SU-DHL-6 (cell line): ENCODE measurements at regions not wholly inside any gene's neighbourhood (a gene's known extent, or its start where the extent isn't known, plus 50 kb on each side); places are given as distances from the start of the nearest gene placed in this dataset.

Experiments
- EZH2phosphoT487 ChIP-seq: fragments of 200-600 bp; sonication (generic), shearing (Covaris generic); conservative IDR thresholded peaks from 2 replicates; pipeline ENCODE4 v1.6.1; 2018; ENCODE audit warnings: mild to moderate bottlenecking, antibody characterized with exemption, low read length, moderate library complexity, mixed read lengths
- TF ChIP-seq, protein P1 (sequence below): fragments of 200-600 bp; sonication (generic); IDR thresholded peaks from one replicate; pipeline ENCODE4 v1.5.1; 2017; ENCODE audit warnings: antibody characterized with exemption, mild to moderate bottlenecking, low read length, moderate library complexity; ENCODE audit not compliant: insufficient read depth, poor library complexity, severe bottlenecking

- TF ChIP-seq, protein P1, sequence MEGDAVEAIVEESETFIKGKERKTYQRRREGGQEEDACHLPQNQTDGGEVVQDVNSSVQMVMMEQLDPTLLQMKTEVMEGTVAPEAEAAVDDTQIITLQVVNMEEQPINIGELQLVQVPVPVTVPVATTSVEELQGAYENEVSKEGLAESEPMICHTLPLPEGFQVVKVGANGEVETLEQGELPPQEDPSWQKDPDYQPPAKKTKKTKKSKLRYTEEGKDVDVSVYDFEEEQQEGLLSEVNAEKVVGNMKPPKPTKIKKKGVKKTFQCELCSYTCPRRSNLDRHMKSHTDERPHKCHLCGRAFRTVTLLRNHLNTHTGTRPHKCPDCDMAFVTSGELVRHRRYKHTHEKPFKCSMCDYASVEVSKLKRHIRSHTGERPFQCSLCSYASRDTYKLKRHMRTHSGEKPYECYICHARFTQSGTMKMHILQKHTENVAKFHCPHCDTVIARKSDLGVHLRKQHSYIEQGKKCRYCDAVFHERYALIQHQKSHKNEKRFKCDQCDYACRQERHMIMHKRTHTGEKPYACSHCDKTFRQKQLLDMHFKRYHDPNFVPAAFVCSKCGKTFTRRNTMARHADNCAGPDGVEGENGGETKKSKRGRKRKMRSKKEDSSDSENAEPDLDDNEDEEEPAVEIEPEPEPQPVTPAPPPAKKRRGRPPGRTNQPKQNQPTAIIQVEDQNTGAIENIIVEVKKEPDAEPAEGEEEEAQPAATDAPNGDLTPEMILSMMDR, result no peak
- no peak for TF ChIP-seq EZH2phosphoT487
Measured at GRCh38 chr5:106578736-106579135, 1092.0 kb downstream of the EFNA5 start.
